Ishikawa (cell line): ENCODE measurements at regions not wholly inside any gene's neighbourhood (a gene's known extent, or its start where the extent isn't known, plus 50 kb on each side); places are given as distances from the start of the nearest gene placed in this dataset.

Experiments
- CEBPB ChIP-seq: IDR thresholded peaks from 2 replicates; pipeline ENCODE4 v1.6.1; 2012
- CREB1 ChIP-seq: IDR thresholded peaks from 2 replicates; pipeline ENCODE4 v1.6.1; 2012; ENCODE audit warnings: low read depth
- EGR1 ChIP-seq: IDR thresholded peaks from 2 replicates; pipeline ENCODE4 v1.6.1; 2012
- EP300 ChIP-seq: IDR thresholded peaks from 2 replicates; pipeline ENCODE4 v1.6.1; 2012; ENCODE audit warnings: borderline replicate concordance
- FOXM1 ChIP-seq: IDR thresholded peaks from 2 replicates; pipeline ENCODE4 v1.6.1; 2012; ENCODE audit warnings: low read depth, borderline replicate concordance
- MAX ChIP-seq: IDR thresholded peaks from 2 replicates; pipeline ENCODE4 v1.6.1; 2012
- NFIC ChIP-seq: IDR thresholded peaks from 2 replicates; pipeline ENCODE4 v1.6.1; 2012
- RAD21 ChIP-seq: IDR thresholded peaks from 2 replicates; pipeline ENCODE4 v1.6.1; 2012; ENCODE audit warnings: low read depth
- REST ChIP-seq: IDR thresholded peaks from 2 replicates; pipeline ENCODE4 v1.6.1; 2012; ENCODE audit warnings: low read depth, mild to moderate bottlenecking
- TAF1 ChIP-seq: IDR thresholded peaks from 2 replicates; pipeline ENCODE4 v1.6.1; 2012; ENCODE audit warnings: low read depth, mild to moderate bottlenecking
- TCF12 ChIP-seq: IDR thresholded peaks from 2 replicates; pipeline ENCODE4 v1.6.1; 2012; ENCODE audit warnings: low read depth
- TEAD4 ChIP-seq: IDR thresholded peaks from 2 replicates; pipeline ENCODE4 v1.6.1; 2012
- USF1 ChIP-seq: IDR thresholded peaks from 2 replicates; pipeline ENCODE4 v1.6.1; 2012
- YY1 ChIP-seq: IDR thresholded peaks from 2 replicates; pipeline ENCODE4 v1.6.1; 2012; ENCODE audit warnings: low read depth
- ZBTB7A ChIP-seq: IDR thresholded peaks from 2 replicates; pipeline ENCODE4 v1.6.1; 2012; ENCODE audit warnings: low read depth

- TF ChIP-seq TCF12 (no peak), REST (no peak), ZBTB7A (no peak), NFIC (no peak), EP300 (no peak), USF1 (no peak), RAD21 (no peak), FOXM1 (no peak), EGR1 (no peak), MAX (no peak), TAF1 (no peak), CREB1 (no peak), TEAD4 (no peak), CEBPB (no peak)
Measured at GRCh38 chr7:7108931-7109330, 73.4 kb upstream of the C1GALT1 start.

GRCh38 chr7:7109934-7110333 is 72.4 kb upstream of the C1GALT1 start:
- TF ChIP-seq RAD21 (no peak), NFIC (no peak), REST (no peak), TEAD4 (no peak), EGR1 (no peak), ZBTB7A (no peak), MAX (no peak), CEBPB (no peak), YY1 (no peak), USF1 (no peak), CREB1 (no peak), EP300 (no peak), TCF12 (no peak), FOXM1 (no peak), TAF1 (no peak)

- TF ChIP-seq TEAD4 (no peak), ZBTB7A (no peak), CEBPB (no peak), FOXM1 (no peak)
Measured at GRCh38 chr7:7110706-7111105, 71.6 kb upstream of the C1GALT1 start.

GRCh38 chr7:7112868-7113267 is 69.5 kb upstream of the C1GALT1 start:
- TF ChIP-seq RAD21 (no peak), TEAD4 (no peak)

GRCh38 chr7:7114575-7115291 is 67.6 kb upstream of the C1GALT1 start:
- TF ChIP-seq TEAD4 (no peak), TCF12 (no peak), TAF1 (no peak), CREB1 (no peak), CEBPB (no peak), FOXM1 (no peak), EGR1 (no peak), ZBTB7A (no peak), REST (no peak), RAD21 (no peak), NFIC (no peak), EP300 (no peak), MAX (no peak), YY1 (no peak), USF1 (no peak)
